HUES64 (cell line): ENCODE measurements at regions not wholly inside any gene's neighbourhood (a gene's known extent, or its start where the extent isn't known, plus 50 kb on each side); places are given as distances from the start of the nearest gene placed in this dataset.

Experiments used
- H3K27ac ChIP-seq: 2 replicates; pipeline ENCODE4 v1.7.0; 2013; ENCODE audit warnings: low read depth, low read length, inconsistent platforms
- H3K27me3 ChIP-seq: 2 replicates; pipeline ENCODE4 v1.6.1; 2013; ENCODE audit warnings: mild to moderate bottlenecking, low read length; ENCODE audit not compliant: insufficient read depth
- H3K36me3 ChIP-seq: 2 replicates; pipeline ENCODE4 v1.6.1; 2013; ENCODE audit warnings: mild to moderate bottlenecking, low read length; ENCODE audit not compliant: insufficient read depth
- H3K4me1 ChIP-seq: 2 replicates; pipeline ENCODE4 v1.6.1; 2013; ENCODE audit warnings: mild to moderate bottlenecking, low read length, moderate library complexity; ENCODE audit not compliant: insufficient read depth
- H3K4me3 ChIP-seq: 2 replicates; pipeline ENCODE4 v1.5.1; 2013; ENCODE audit warnings: mild to moderate bottlenecking, low read length, moderate library complexity
- H3K9ac ChIP-seq: 2 replicates; pipeline ENCODE4 v1.6.1; 2013; ENCODE audit warnings: mild to moderate bottlenecking, low read depth, low read length
- H3K9me3 ChIP-seq: 2 replicates; pipeline ENCODE4 v1.6.1; 2013; ENCODE audit warnings: low read depth, low read length; ENCODE audit not compliant: insufficient read depth
- WGBS: fragments of 150-250, 120-280 bp; methylation state at CpG from one replicate; pipeline ENCODE4 v1.1.7; 2013; ENCODE audit warnings: missing lambda C conversion rate; 5-methylcytosine and 5-hydroxymethylcytosine counted together

- H3K9ac ChIP-seq = no peak overlapping the region
- no peak overlapping the region for H3K27ac ChIP-seq
- H3K9me3 ChIP-seq = no peaks in the 10 kb centered on the region
- no peaks in the 10 kb centered on the region for H3K36me3 ChIP-seq
- H3K27me3 ChIP-seq = no peaks in the 10 kb centered on the region
- H3K4me3 ChIP-seq = no peak overlapping the region
- H3K4me1 ChIP-seq = no peaks in the 10 kb centered on the region
Observed at GRCh38 chrX:137483554-137483953, 82.4 kb upstream of the ZIC3 start.

- H3K4me1 ChIP-seq = no peaks in the 10 kb centered on the region
- H3K4me3 ChIP-seq = no peak overlapping the region
- H3K27me3 ChIP-seq = no peaks in the 10 kb centered on the region
- H3K9ac ChIP-seq = no peak overlapping the region
- H3K36me3 ChIP-seq = no peaks in the 10 kb centered on the region
- H3K27ac ChIP-seq = no peak overlapping the region
- H3K9me3 ChIP-seq = no peaks in the 10 kb centered on the region
- WGBS = 81% methylated on average over 2 of the region's 2 CpGs
Observed at GRCh38 chrX:137482136-137482535, 83.8 kb upstream of the ZIC3 start.

GRCh38 chrX:137479386-137479785 is 86.5 kb upstream of the ZIC3 start:
- H3K36me3 ChIP-seq = no peaks in the 10 kb centered on the region
- no peaks in the 10 kb centered on the region for H3K27me3 ChIP-seq
- no peak overlapping the region for H3K9ac ChIP-seq
- no peaks in the 10 kb centered on the region for H3K9me3 ChIP-seq
- no peak overlapping the region for H3K27ac ChIP-seq
- no peaks in the 10 kb centered on the region for H3K4me1 ChIP-seq
- H3K4me3 ChIP-seq = no peak overlapping the region
- 76% methylated on average over 2 of the region's 2 CpGs for WGBS

- Histone ChIP-seq H3K27me3 (no peaks in the 10 kb centered on the region), H3K4me3 (no peak overlapping the region)
Observed at GRCh38 chrX:137441711-137442110, 124.2 kb upstream of the ZIC3 start.

GRCh38 chrX:137432609-137433008 is 133.3 kb upstream of the ZIC3 start:
- H3K4me3 ChIP-seq = no peak overlapping the region
- no peak overlapping the region for H3K9ac ChIP-seq
- no peaks in the 10 kb centered on the region for H3K9me3 ChIP-seq
- H3K36me3 ChIP-seq = no peaks in the 10 kb centered on the region
- peaks cover 33% of the 10 kb centered on the region for H3K27me3 ChIP-seq
- H3K4me1 ChIP-seq = peaks cover 15% of the 10 kb centered on the region; the same call in 1 of the 2 replicates
- no CpG with 5 or more reads among the region's 1 CpG for WGBS
- H3K27ac ChIP-seq = no peak overlapping the region

More at GRCh38 chrX:137441711-137442110, 124.2 kb upstream of the ZIC3 start:
- 98% methylated on average over 24 of the region's 24 CpGs for WGBS
- H3K9me3 ChIP-seq = no peaks in the 10 kb centered on the region
- no peak overlapping the region for H3K27ac ChIP-seq
- H3K36me3 ChIP-seq = no peaks in the 10 kb centered on the region
- no peak overlapping the region for H3K9ac ChIP-seq
- H3K4me1 ChIP-seq = no peaks in the 10 kb centered on the region

- H3K4me1 ChIP-seq = peaks cover 15% of the 10 kb centered on the region; the same call in 1 of the 2 replicates
- H3K4me3 ChIP-seq = no peak overlapping the region
- H3K27ac ChIP-seq = no peak overlapping the region
- H3K9me3 ChIP-seq = no peaks in the 10 kb centered on the region
- 20% methylated on average over 2 of the region's 2 CpGs for WGBS
- H3K27me3 ChIP-seq = peaks cover 41% of the 10 kb centered on the region
- no peak overlapping the region for H3K9ac ChIP-seq
- no peaks in the 10 kb centered on the region for H3K36me3 ChIP-seq
Observed at GRCh38 chrX:137431693-137432488, 134.0 kb upstream of the ZIC3 start.

- Histone ChIP-seq H3K9me3 (no peaks in the 10 kb centered on the region), H3K27ac (no peak overlapping the region), H3K36me3 (no peaks in the 10 kb centered on the region), H3K4me3 (peak overlapping the region; percentile 34), H3K9ac (no peak overlapping the region), H3K27me3 (peaks cover 49% of the 10 kb centered on the region), H3K4me1 (peaks cover 17% of the 10 kb centered on the region; the same call in 1 of the 2 replicates)
Observed at GRCh38 chrX:137430984-137431475, 134.9 kb upstream of the ZIC3 start.

- Histone ChIP-seq H3K9ac (no peak overlapping the region), H3K4me1 (peaks cover 22% of the 10 kb centered on the region; the same call in 1 of the 2 replicates), H3K27me3 (peaks cover 56% of the 10 kb centered on the region), H3K27ac (no peak overlapping the region), H3K4me3 (peak overlapping the region; percentile 60), H3K9me3 (no peaks in the 10 kb centered on the region), H3K36me3 (no peaks in the 10 kb centered on the region)
- 0% methylated on average over 4 of the region's 17 CpGs for WGBS
Observed at GRCh38 chrX:137430301-137430700, 135.6 kb upstream of the ZIC3 start.

- Histone ChIP-seq H3K27me3 (peaks cover 63% of the 10 kb centered on the region), H3K27ac (peak overlapping the region; percentile 45; the same call in 1 of the 2 replicates), H3K9me3 (no peaks in the 10 kb centered on the region), H3K4me3 (peak overlapping the region; percentile 60), H3K36me3 (no peaks in the 10 kb centered on the region), H3K4me1 (peaks cover 30% of the 10 kb centered on the region; the same call in 1 of the 2 replicates), H3K9ac (peak overlapping the region; percentile 57)
- under 1% methylated on average over 44 of the region's 44 CpGs for WGBS
Observed at GRCh38 chrX:137428766-137429591, 136.9 kb upstream of the ZIC3 start.

GRCh38 chrX:137428221-137428661 is 137.7 kb upstream of the ZIC3 start:
- Histone ChIP-seq H3K27me3 (peaks cover 70% of the 10 kb centered on the region), H3K9ac (peak overlapping the region; percentile 57; the same call in 1 of the 2 replicates), H3K27ac (peak overlapping the region; percentile 45; the same call in 1 of the 2 replicates), H3K4me3 (peak overlapping the region; percentile 60), H3K9me3 (no peaks in the 10 kb centered on the region), H3K4me1 (peaks cover 36% of the 10 kb centered on the region), H3K36me3 (no peaks in the 10 kb centered on the region)
- 0% methylated on average over 30 of the region's 30 CpGs for WGBS

- WGBS = under 1% methylated on average over 18 of the region's 18 CpGs
- Histone ChIP-seq H3K36me3 (no peaks in the 10 kb centered on the region), H3K4me3 (peak overlapping the region; percentile 60), H3K4me1 (peaks cover 39% of the 10 kb centered on the region), H3K27me3 (peaks cover 74% of the 10 kb centered on the region), H3K27ac (peak overlapping the region; percentile 45; the same call in 1 of the 2 replicates), H3K9ac (no peak overlapping the region), H3K9me3 (no peaks in the 10 kb centered on the region)
Observed at GRCh38 chrX:137427816-137428215, 138.1 kb upstream of the ZIC3 start.
